ENCODE measurements at regions not wholly inside any gene's neighbourhood (a gene's known extent, or its start where the extent isn't known, plus 50 kb on each side); places are given as distances from the start of the nearest gene placed in this dataset.
"Not testable (repeated sequence)": the region's sequence is repeated elsewhere in the genome, so short reads cannot be mapped to it uniquely, and the experiment has no call there.

GRCh38 chr2:103200774-103201173 lies 438.9 kb downstream of the TMEM182 start:
- not testable (repeated sequence) for H2AK5ac ChIP-seq (ENCODE audit: low read depth, low read length); H3K4ac ChIP-seq (ENCODE audit: low read length); H3K23ac ChIP-seq (ENCODE audit: low read depth, low read length, poor library complexity); H3K79me1 ChIP-seq (ENCODE audit: low read depth, low read length); H3K27me3 ChIP-seq (ENCODE audit: control insufficient read depth in 3 of 3, insufficient read depth in 3 of 3, low read depth in 1 of 3, low read length in 3 of 3); H3K14ac ChIP-seq (ENCODE audit: low read length); H3K4me2 ChIP-seq (ENCODE audit: insufficient read depth, low read length, poor library complexity, severe bottlenecking); H3K4me3 ChIP-seq (ENCODE audit: low read length in 2 of 2); H3K9ac ChIP-seq (ENCODE audit: low read depth, low read length, poor library complexity); DNase-seq (ENCODE audit: low spot score); H2BK120ac ChIP-seq (ENCODE audit: low read depth, low read length); H4K8ac ChIP-seq (ENCODE audit: low read depth, low read length); H2BK5ac ChIP-seq (ENCODE audit: low read length); H2AFZ ChIP-seq (ENCODE audit: low read length); H3K4me1 ChIP-seq (ENCODE audit: control insufficient read depth in 2 of 2, insufficient read depth in 1 of 2, low read depth in 1 of 2, low read length in 2 of 2); H2BK12ac ChIP-seq (ENCODE audit: low read length); H3K9me3 ChIP-seq (replicated peaks in 1 of 2; ENCODE audit: control insufficient read depth in 2 of 2, insufficient read depth in 1 of 2, low read depth in 1 of 2, low read length in 2 of 2); H3K36me3 ChIP-seq (replicated peaks in 1 of 2; ENCODE audit: control insufficient read depth in 2 of 2, insufficient read depth in 2 of 2, low read length in 2 of 2); H4K91ac ChIP-seq (ENCODE audit: low read depth, low read length, poor library complexity); H3K18ac ChIP-seq (ENCODE audit: low read length); H2BK15ac ChIP-seq (ENCODE audit: low read length); H3K27ac ChIP-seq (replicated peaks; ENCODE audit: low read length)
- no CpG with 5 or more reads among the region's 4 CpGs for WGBS, 2 donors (ENCODE audit: extremely low coverage in 2 of 2, insufficient read length in 2 of 2, insufficient replicate concordance in 1 of 2)

GRCh38 chr2:103208916-103209315 lies 447.1 kb downstream of the TMEM182 start:
- H3K4ac ChIP-seq (ENCODE audit: low read length): no peak overlapping the region
- H3K4me2 ChIP-seq (ENCODE audit: insufficient read depth, low read length, poor library complexity, severe bottlenecking): no peak overlapping the region
- no peaks in the 10 kb centered on the region for H3K79me1 ChIP-seq (ENCODE audit: low read depth, low read length)
- no peak for DNase-seq (ENCODE audit: low spot score)
- no peaks in the 10 kb centered on the region for H3K27me3 ChIP-seq (ENCODE audit: control insufficient read depth in 3 of 3, insufficient read depth in 3 of 3, low read depth in 1 of 3, low read length in 3 of 3)
- H3K9ac ChIP-seq (ENCODE audit: low read depth, low read length, poor library complexity): no peak overlapping the region
- H3K4me1 ChIP-seq (ENCODE audit: control insufficient read depth in 2 of 2, insufficient read depth in 1 of 2, low read depth in 1 of 2, low read length in 2 of 2): no peaks in the 10 kb centered on the region
- no peaks in the 10 kb centered on the region for H3K36me3 ChIP-seq (replicated peaks in 1 of 2; ENCODE audit: control insufficient read depth in 2 of 2, insufficient read depth in 2 of 2, low read length in 2 of 2)
- no peak overlapping the region for H3K18ac ChIP-seq (ENCODE audit: low read length)
- no peak overlapping the region for H2AK5ac ChIP-seq (ENCODE audit: low read depth, low read length)
- H2BK12ac ChIP-seq (ENCODE audit: low read length): no peak overlapping the region
- no peaks in the 10 kb centered on the region for H3K9me3 ChIP-seq (replicated peaks in 1 of 2; ENCODE audit: control insufficient read depth in 2 of 2, insufficient read depth in 1 of 2, low read depth in 1 of 2, low read length in 2 of 2)
- no peak overlapping the region for H3K27ac ChIP-seq (replicated peaks; ENCODE audit: low read length)
- H3K14ac ChIP-seq (ENCODE audit: low read length): no peak overlapping the region
- no peak overlapping the region for H4K91ac ChIP-seq (ENCODE audit: low read depth, low read length, poor library complexity)
- no peak overlapping the region for H2BK120ac ChIP-seq (ENCODE audit: low read depth, low read length)
- H2BK15ac ChIP-seq (ENCODE audit: low read length): no peak overlapping the region
- no peak overlapping the region for H4K8ac ChIP-seq (ENCODE audit: low read depth, low read length)
- H2BK5ac ChIP-seq (ENCODE audit: low read length): no peak overlapping the region
- no peak overlapping the region for H3K4me3 ChIP-seq (ENCODE audit: low read length in 2 of 2)
- no peak overlapping the region for H3K23ac ChIP-seq (ENCODE audit: low read depth, low read length, poor library complexity)
- no CpG with 5 or more reads among the region's 3 CpGs for WGBS, 2 donors (ENCODE audit: extremely low coverage in 2 of 2, insufficient read length in 2 of 2, insufficient replicate concordance in 1 of 2)
- no peak overlapping the region for H2AFZ ChIP-seq (ENCODE audit: low read length)

- WGBS, 2 donors (ENCODE audit: extremely low coverage in 2 of 2, insufficient read length in 2 of 2, insufficient replicate concordance in 1 of 2): no CpG with 5 or more reads among the region's 3 CpGs
- no peak overlapping the region for H4K8ac ChIP-seq (ENCODE audit: low read depth, low read length)
These were observed 451.3 kb downstream of the TMEM182 start for GRCh38 chr2:103213028-103213542.

GRCh38 chr2:103218516-103218915 lies 456.7 kb downstream of the TMEM182 start:
- Histone ChIP-seq H4K91ac (ENCODE audit: low read depth, low read length, poor library complexity) (no peak overlapping the region), H3K4me2 (ENCODE audit: insufficient read depth, low read length, poor library complexity, severe bottlenecking) (no peak overlapping the region), H2AFZ (ENCODE audit: low read length) (no peak overlapping the region), H3K4me3 (ENCODE audit: low read length in 2 of 2) (no peak overlapping the region), H3K36me3 (replicated peaks in 1 of 2; ENCODE audit: control insufficient read depth in 2 of 2, insufficient read depth in 2 of 2, low read length in 2 of 2) (no peaks in the 10 kb centered on the region), H2BK12ac (ENCODE audit: low read length) (no peak overlapping the region), H3K27ac (replicated peaks; ENCODE audit: low read length) (no peak overlapping the region), H3K27me3 (ENCODE audit: control insufficient read depth in 3 of 3, insufficient read depth in 3 of 3, low read depth in 1 of 3, low read length in 3 of 3) (no peaks in the 10 kb centered on the region), H3K9ac (ENCODE audit: low read depth, low read length, poor library complexity) (no peak overlapping the region), H3K23ac (ENCODE audit: low read depth, low read length, poor library complexity) (no peak overlapping the region), H2BK5ac (ENCODE audit: low read length) (no peak overlapping the region), H3K9me3 (replicated peaks in 1 of 2; ENCODE audit: control insufficient read depth in 2 of 2, insufficient read depth in 1 of 2, low read depth in 1 of 2, low read length in 2 of 2) (peaks cover 0 to 2% of the 10 kb centered on the region in 2 donors), H4K8ac (ENCODE audit: low read depth, low read length) (no peak overlapping the region), H3K4ac (ENCODE audit: low read length) (no peak overlapping the region), H3K14ac (ENCODE audit: low read length) (no peak overlapping the region), H2BK120ac (ENCODE audit: low read depth, low read length) (no peak overlapping the region), H2BK15ac (ENCODE audit: low read length) (no peak overlapping the region), H3K79me1 (ENCODE audit: low read depth, low read length) (no peaks in the 10 kb centered on the region), H3K4me1 (ENCODE audit: control insufficient read depth in 2 of 2, insufficient read depth in 1 of 2, low read depth in 1 of 2, low read length in 2 of 2) (no peaks in the 10 kb centered on the region), H3K18ac (ENCODE audit: low read length) (no peak overlapping the region), H2AK5ac (ENCODE audit: low read depth, low read length) (no peak overlapping the region)
- no peak for DNase-seq (ENCODE audit: low spot score)

More at GRCh38 chr2:103213028-103213542, 451.3 kb downstream of the TMEM182 start:
- no peak overlapping the region for H3K9ac ChIP-seq (ENCODE audit: low read depth, low read length, poor library complexity)
- no peak overlapping the region for H4K91ac ChIP-seq (ENCODE audit: low read depth, low read length, poor library complexity)
- no peak overlapping the region for H2AFZ ChIP-seq (ENCODE audit: low read length)
- H3K4me2 ChIP-seq (ENCODE audit: insufficient read depth, low read length, poor library complexity, severe bottlenecking): no peak overlapping the region
- H3K4me3 ChIP-seq (ENCODE audit: low read length in 2 of 2): no peak overlapping the region
- H3K27me3 ChIP-seq (ENCODE audit: control insufficient read depth in 3 of 3, insufficient read depth in 3 of 3, low read depth in 1 of 3, low read length in 3 of 3): no peaks in the 10 kb centered on the region
- H3K23ac ChIP-seq (ENCODE audit: low read depth, low read length, poor library complexity): no peak overlapping the region
- no peak overlapping the region for H3K4ac ChIP-seq (ENCODE audit: low read length)
- no peak overlapping the region for H2BK5ac ChIP-seq (ENCODE audit: low read length)
- H3K9me3 ChIP-seq (replicated peaks in 1 of 2; ENCODE audit: control insufficient read depth in 2 of 2, insufficient read depth in 1 of 2, low read depth in 1 of 2, low read length in 2 of 2): peaks cover 0 to 2% of the 10 kb centered on the region in 2 donors
- no peak overlapping the region for H3K18ac ChIP-seq (ENCODE audit: low read length)
- no peak overlapping the region for H2BK15ac ChIP-seq (ENCODE audit: low read length)
- no peak for DNase-seq (ENCODE audit: low spot score)
- no peak overlapping the region for H2BK120ac ChIP-seq (ENCODE audit: low read depth, low read length)
- H3K14ac ChIP-seq (ENCODE audit: low read length): no peak overlapping the region
- H2AK5ac ChIP-seq (ENCODE audit: low read depth, low read length): no peak overlapping the region
- no peak overlapping the region for H3K27ac ChIP-seq (replicated peaks; ENCODE audit: low read length)
- H3K4me1 ChIP-seq (ENCODE audit: control insufficient read depth in 2 of 2, insufficient read depth in 1 of 2, low read depth in 1 of 2, low read length in 2 of 2): no peaks in the 10 kb centered on the region
- H3K79me1 ChIP-seq (ENCODE audit: low read depth, low read length): no peaks in the 10 kb centered on the region
- no peak overlapping the region for H2BK12ac ChIP-seq (ENCODE audit: low read length)
- no peaks in the 10 kb centered on the region for H3K36me3 ChIP-seq (replicated peaks in 1 of 2; ENCODE audit: control insufficient read depth in 2 of 2, insufficient read depth in 2 of 2, low read length in 2 of 2)

All from neuronal stem cell (in vitro differentiated cells).